Dendritic cell treated with granulocyte-macrophage colony-stimulating factor and Interleukin-4, amounts not matched to agents 40 ng/mL and 50 ng/mL, for 4 days (primary cell): ENCODE measurements at regions not wholly inside any gene's neighbourhood (a gene's known extent, or its start where the extent isn't known, plus 50 kb on each side); places are given as distances from the start of the nearest gene placed in this dataset.

ENCODE experiments used
- H3K27ac Mint-ChIP-seq: one replicate; pipeline ENCODE4 v1.8.0; 2022; ENCODE audit warnings: mild to moderate bottlenecking, mixed read lengths
- H3K27me3 Mint-ChIP-seq: one replicate; pipeline ENCODE4 v1.8.0; 2022; ENCODE audit warnings: mild to moderate bottlenecking, mixed read lengths
- H3K36me3 Mint-ChIP-seq: one replicate; pipeline ENCODE4 v1.8.0; 2022; ENCODE audit warnings: low read depth, mixed read lengths
- H3K4me1 Mint-ChIP-seq: one replicate; pipeline ENCODE4 v1.8.0; 2022; ENCODE audit warnings: low read depth, mixed read lengths
- H3K4me3 Mint-ChIP-seq: one replicate; pipeline ENCODE4 v1.8.0; 2022; ENCODE audit warnings: mild to moderate bottlenecking, moderate library complexity, mixed read lengths
- H3K9me3 Mint-ChIP-seq: one replicate; pipeline ENCODE4 v1.8.0; 2022; ENCODE audit warnings: mixed read lengths
- intact Hi-C: fragments of 100-400 bp; cut with micrococcal nuclease; formaldehyde crosslinking; loops from one replicate; pipeline ENCODE4 v1.15.0; 2022

GRCh38 chr5:162209005-162209605 is 141.5 kb downstream of the GABRG2 start:
- no peaks in the 10 kb centered on the region for H3K4me1 Mint-ChIP-seq
- intact Hi-C loops: loop anchor here (2.0 to 5.0 kb wide), 2 partner anchors 1138 to 1198 kb away; no protein-coding TSS in a partner anchor
- H3K9me3 Mint-ChIP-seq: no peaks in the 10 kb centered on the region
- no peak overlapping the region for H3K4me3 Mint-ChIP-seq
- no peaks in the 10 kb centered on the region for H3K36me3 Mint-ChIP-seq
- no peaks in the 10 kb centered on the region for H3K27me3 Mint-ChIP-seq
- H3K27ac Mint-ChIP-seq: no peak overlapping the region

GRCh38 chr5:162214551-162214950 is 147.0 kb downstream of the GABRG2 start:
- no peaks in the 10 kb centered on the region for H3K27me3 Mint-ChIP-seq
- H3K27ac Mint-ChIP-seq: no peak overlapping the region
- H3K4me3 Mint-ChIP-seq: no peak overlapping the region
- intact Hi-C loops: no loop called here
- H3K36me3 Mint-ChIP-seq: no peaks in the 10 kb centered on the region
- H3K9me3 Mint-ChIP-seq: no peaks in the 10 kb centered on the region
- H3K4me1 Mint-ChIP-seq: no peaks in the 10 kb centered on the region

GRCh38 chr5:162217037-162217436 is 149.5 kb downstream of the GABRG2 start:
- H3K4me1 Mint-ChIP-seq: no peaks in the 10 kb centered on the region
- H3K4me3 Mint-ChIP-seq: no peak overlapping the region
- no peaks in the 10 kb centered on the region for H3K27me3 Mint-ChIP-seq
- intact Hi-C loops: no loop called here
- no peak overlapping the region for H3K27ac Mint-ChIP-seq
- no peaks in the 10 kb centered on the region for H3K36me3 Mint-ChIP-seq
- H3K9me3 Mint-ChIP-seq: no peaks in the 10 kb centered on the region

GRCh38 chr5:162221910-162222309 is 154.3 kb downstream of the GABRG2 start:
- Mint-ChIP-seq H3K27ac (no peak overlapping the region), H3K36me3 (no peaks in the 10 kb centered on the region), H3K27me3 (no peaks in the 10 kb centered on the region)

GRCh38 chr5:162227075-162227474 is 159.5 kb downstream of the GABRG2 start:
- Mint-ChIP-seq H3K27me3 (no peaks in the 10 kb centered on the region), H3K36me3 (no peaks in the 10 kb centered on the region), H3K4me3 (no peak overlapping the region), H3K27ac (no peak overlapping the region), H3K9me3 (no peaks in the 10 kb centered on the region), H3K4me1 (no peaks in the 10 kb centered on the region)
- intact Hi-C loops: no loop called here

More at GRCh38 chr5:162221910-162222309, 154.3 kb downstream of the GABRG2 start:
- Mint-ChIP-seq H3K4me1 (no peaks in the 10 kb centered on the region), H3K4me3 (no peak overlapping the region), H3K9me3 (no peaks in the 10 kb centered on the region)
- intact Hi-C loops: no loop called here

GRCh38 chr5:162230348-162230747 is 162.8 kb downstream of the GABRG2 start:
- Mint-ChIP-seq H3K27me3 (no peaks in the 10 kb centered on the region), H3K27ac (no peak overlapping the region), H3K4me3 (no peak overlapping the region), H3K9me3 (peaks cover 9% of the 10 kb centered on the region), H3K36me3 (no peaks in the 10 kb centered on the region), H3K4me1 (no peaks in the 10 kb centered on the region)
- intact Hi-C loops: no loop called here

- no peak overlapping the region for H3K4me3 Mint-ChIP-seq
- intact Hi-C loops: no loop called here
- no peaks in the 10 kb centered on the region for H3K27me3 Mint-ChIP-seq
Measured at GRCh38 chr5:162231522-162231921, 163.9 kb downstream of the GABRG2 start.

GRCh38 chr5:162240734-162241133 is 173.2 kb downstream of the GABRG2 start:
- intact Hi-C loops: no loop called here
- H3K4me1 Mint-ChIP-seq: no peaks in the 10 kb centered on the region
- no peak overlapping the region for H3K4me3 Mint-ChIP-seq
- no peaks in the 10 kb centered on the region for H3K36me3 Mint-ChIP-seq
- no peaks in the 10 kb centered on the region for H3K27me3 Mint-ChIP-seq
- H3K27ac Mint-ChIP-seq: no peak overlapping the region
- peaks cover 28% of the 10 kb centered on the region for H3K9me3 Mint-ChIP-seq

More at GRCh38 chr5:162231522-162231921, 163.9 kb downstream of the GABRG2 start:
- no peak overlapping the region for H3K27ac Mint-ChIP-seq
- H3K9me3 Mint-ChIP-seq: peaks cover 19% of the 10 kb centered on the region
- H3K4me1 Mint-ChIP-seq: no peaks in the 10 kb centered on the region
- H3K36me3 Mint-ChIP-seq: no peaks in the 10 kb centered on the region

GRCh38 chr5:162242416-162242815 is 174.8 kb downstream of the GABRG2 start:
- H3K27me3 Mint-ChIP-seq: no peaks in the 10 kb centered on the region
- H3K4me1 Mint-ChIP-seq: no peaks in the 10 kb centered on the region
- H3K9me3 Mint-ChIP-seq: peaks cover 11% of the 10 kb centered on the region
- no peak overlapping the region for H3K27ac Mint-ChIP-seq
- intact Hi-C loops: no loop called here
- H3K4me3 Mint-ChIP-seq: no peak overlapping the region
- H3K36me3 Mint-ChIP-seq: no peaks in the 10 kb centered on the region

- Mint-ChIP-seq H3K4me1 (no peaks in the 10 kb centered on the region), H3K27ac (no peak overlapping the region), H3K9me3 (no peaks in the 10 kb centered on the region), H3K36me3 (no peaks in the 10 kb centered on the region), H3K27me3 (no peaks in the 10 kb centered on the region), H3K4me3 (no peak overlapping the region)
- intact Hi-C loops: no loop called here
Measured at GRCh38 chr5:162243651-162244050, 176.1 kb downstream of the GABRG2 start.

- H3K9me3 Mint-ChIP-seq: no peaks in the 10 kb centered on the region
- H3K36me3 Mint-ChIP-seq: no peaks in the 10 kb centered on the region
- H3K27ac Mint-ChIP-seq: no peak overlapping the region
- H3K27me3 Mint-ChIP-seq: no peaks in the 10 kb centered on the region
- H3K4me3 Mint-ChIP-seq: no peak overlapping the region
- intact Hi-C loops: no loop called here
- no peaks in the 10 kb centered on the region for H3K4me1 Mint-ChIP-seq
Measured at GRCh38 chr5:162248107-162248713, 180.6 kb downstream of the GABRG2 start.

GRCh38 chr5:162256711-162257110 is 189.1 kb downstream of the GABRG2 start:
- intact Hi-C loops: no loop called here
- Mint-ChIP-seq H3K4me3 (no peak overlapping the region), H3K36me3 (no peaks in the 10 kb centered on the region), H3K27me3 (no peaks in the 10 kb centered on the region), H3K9me3 (no peaks in the 10 kb centered on the region), H3K27ac (no peak overlapping the region), H3K4me1 (no peaks in the 10 kb centered on the region)

- peaks cover 13% of the 10 kb centered on the region for H3K9me3 Mint-ChIP-seq
- H3K36me3 Mint-ChIP-seq: no peaks in the 10 kb centered on the region
- no peak overlapping the region for H3K27ac Mint-ChIP-seq
- no peak overlapping the region for H3K4me3 Mint-ChIP-seq
- H3K4me1 Mint-ChIP-seq: peaks cover 9% of the 10 kb centered on the region
- intact Hi-C loops: no loop called here
- H3K27me3 Mint-ChIP-seq: no peaks in the 10 kb centered on the region
Measured at GRCh38 chr5:162268694-162269481, 201.3 kb downstream of the GABRG2 start.

GRCh38 chr5:162272417-162272816 is 204.8 kb downstream of the GABRG2 start:
- H3K4me3 Mint-ChIP-seq: no peak overlapping the region
- peaks cover 17% of the 10 kb centered on the region for H3K9me3 Mint-ChIP-seq
- H3K27ac Mint-ChIP-seq: no peak overlapping the region
- no peaks in the 10 kb centered on the region for H3K27me3 Mint-ChIP-seq
- intact Hi-C loops: no loop called here
- H3K36me3 Mint-ChIP-seq: no peaks in the 10 kb centered on the region
- H3K4me1 Mint-ChIP-seq: peaks cover 9% of the 10 kb centered on the region
